Hematopoietic multipotent progenitor cell treated with erythropoietin and hydrocortisone succinate and interleukin-3 and kit ligand, for 17 days (in vitro differentiated cells): ENCODE measurements at regions not wholly inside any gene's neighbourhood (a gene's known extent, or its start where the extent isn't known, plus 50 kb on each side); places are given as distances from the start of the nearest gene placed in this dataset.
"Not testable (repeated sequence)": the region's sequence is repeated elsewhere in the genome, so short reads cannot be mapped to it uniquely, and the experiment has no call there.

Experiments used
- DNase-seq: peaks from one replicate; pipeline ENCODE4 v3.0.0-alpha.2; 2015; ENCODE audit warnings: low spot score

GRCh38 chr11:116044941-116045340, 540.7 kb upstream of the CADM1 start:
- DNase-seq, result no peak

GRCh38 chr11:116044520-116044919, 540.3 kb upstream of the CADM1 start:
- DNase-seq, result no peak

GRCh38 chr11:116043857-116044256, 539.6 kb upstream of the CADM1 start:
- no peak for DNase-seq

GRCh38 chr11:116043059-116043458, 538.8 kb upstream of the CADM1 start:
- not testable (repeated sequence) for DNase-seq

- DNase-seq, result no peak
Measured at GRCh38 chr11:116042146-116042545, 537.9 kb upstream of the CADM1 start.

- no peak for DNase-seq
Measured at GRCh38 chr11:116037861-116038260, 533.6 kb upstream of the CADM1 start.

GRCh38 chr11:116035977-116036376, 531.8 kb upstream of the CADM1 start:
- no peak for DNase-seq

- no peak for DNase-seq
Measured at GRCh38 chr11:116033931-116034553, 529.8 kb upstream of the CADM1 start.

GRCh38 chr11:116030697-116031331, 526.6 kb upstream of the CADM1 start:
- DNase-seq, result no peak

GRCh38 chr11:116028506-116028905, 524.3 kb upstream of the CADM1 start:
- not testable (repeated sequence) for DNase-seq

- no peak for DNase-seq
Measured at GRCh38 chr11:115999437-115999836, 495.2 kb upstream of the CADM1 start.

- no peak for DNase-seq
Measured at GRCh38 chr11:115996808-115997188, 492.6 kb upstream of the CADM1 start.

GRCh38 chr11:115996125-115996807, 492.1 kb upstream of the CADM1 start:
- no peak for DNase-seq

GRCh38 chr11:115993590-115993989, 489.4 kb upstream of the CADM1 start:
- DNase-seq, result no peak

GRCh38 chr11:115990004-115990447, 485.8 kb upstream of the CADM1 start:
- DNase-seq, result no peak

- no peak for DNase-seq
Measured at GRCh38 chr11:115985896-115986295, 481.7 kb upstream of the CADM1 start.

- no peak for DNase-seq
Measured at GRCh38 chr11:115984228-115984627, 480.0 kb upstream of the CADM1 start.

GRCh38 chr11:115982666-115983065, 478.5 kb upstream of the CADM1 start:
- DNase-seq, result no peak

- DNase-seq, result no peak
Measured at GRCh38 chr11:115981814-115982471, 477.7 kb upstream of the CADM1 start.

- no peak for DNase-seq
Measured at GRCh38 chr11:115981104-115981481, 476.9 kb upstream of the CADM1 start.

GRCh38 chr11:115980337-115981103, 476.3 kb upstream of the CADM1 start:
- DNase-seq, result no peak

GRCh38 chr11:115974703-115975102, 470.5 kb upstream of the CADM1 start:
- no peak for DNase-seq
